ENCODE measurements at regions not wholly inside any gene's neighbourhood (a gene's known extent, or its start where the extent isn't known, plus 50 kb on each side); places are given as distances from the start of the nearest gene placed in this dataset.

DNA sequence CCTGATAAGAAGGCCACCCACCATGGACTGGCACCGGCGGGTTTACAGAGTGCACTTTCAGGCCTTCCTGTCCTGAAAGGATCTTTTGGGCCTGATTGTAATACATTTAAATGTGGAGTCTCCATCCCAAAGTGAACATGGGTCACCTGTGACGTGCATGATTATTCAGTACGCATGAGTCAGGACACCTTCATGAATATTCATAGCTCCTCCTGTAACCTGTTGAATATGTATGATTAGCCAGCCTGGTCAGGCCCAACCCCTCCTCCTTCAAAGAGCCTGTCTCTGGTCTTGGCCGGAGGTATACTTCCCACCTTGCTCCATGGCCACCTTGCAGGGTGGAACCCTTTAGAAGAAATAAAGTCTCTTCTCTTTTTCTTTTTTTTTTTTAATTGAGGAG is 75.9 kb upstream of the NUP50 start:
- POLR2A ChIA-PET, result no interaction called here
- H3K9me3 ChIP-seq, result no peaks in the 10 kb centered on the region
- no peak overlapping the region for H3K4me3 ChIP-seq (ENCODE audit: low read depth in 2 of 2, low read length in 1 of 2)
- no peak overlapping the region for H3K9ac ChIP-seq
- H2AFZ ChIP-seq (ENCODE audit: low read depth), result no peak overlapping the region
- WGBS (ENCODE audit: low lambda C conversion rate), result 82% methylated on average over 5 of the region's 5 CpGs
- H3K36me3 ChIP-seq (replicated peaks in 1 of 2; ENCODE audit: control insufficient read depth in 1 of 2, insufficient read depth in 2 of 2, low read length in 1 of 2), result no peaks in the 10 kb centered on the region
- no peak overlapping the region for H3K4me2 ChIP-seq
- no peaks in the 10 kb centered on the region for H3K9me2 ChIP-seq
- CTCF ChIA-PET, result no interaction called here
- no peaks in the 10 kb centered on the region; the same call in 1 of the 2 replicates for H3K27me3 ChIP-seq (ENCODE audit: insufficient read depth)
- H3K27ac ChIP-seq (ENCODE audit: low read depth in 2 of 2, low read length in 1 of 2), result no peak overlapping the region
- no peaks in the 10 kb centered on the region for H3K79me2 ChIP-seq (ENCODE audit: insufficient read depth)
- H4K20me1 ChIP-seq (ENCODE audit: insufficient read depth), result no peaks in the 10 kb centered on the region; the same call in 1 of the 2 replicates
- H3K4me1 ChIP-seq (ENCODE audit: control insufficient read depth in 1 of 2, insufficient read depth in 2 of 2, low read depth in 1 of 2, low read length in 1 of 2), result 0 out of 4 replicates have a peak, but pooled peaks cover 0 to 8% of the 10 kb centered on the region in 2 experiments
- no peak for DNase-seq
- no peak for TF ChIP-seq GABPA (IDR thresholded peaks at IDR 0.05; ENCODE audit: low read depth)
- TF ChIP-seq MXI1 (IDR thresholded peaks at IDR 0.05; ENCODE audit: low read depth, low read length), result no peak
- TF ChIP-seq, protein P1, sequence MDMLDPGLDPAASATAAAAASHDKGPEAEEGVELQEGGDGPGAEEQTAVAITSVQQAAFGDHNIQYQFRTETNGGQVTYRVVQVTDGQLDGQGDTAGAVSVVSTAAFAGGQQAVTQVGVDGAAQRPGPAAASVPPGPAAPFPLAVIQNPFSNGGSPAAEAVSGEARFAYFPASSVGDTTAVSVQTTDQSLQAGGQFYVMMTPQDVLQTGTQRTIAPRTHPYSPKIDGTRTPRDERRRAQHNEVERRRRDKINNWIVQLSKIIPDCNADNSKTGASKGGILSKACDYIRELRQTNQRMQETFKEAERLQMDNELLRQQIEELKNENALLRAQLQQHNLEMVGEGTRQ (IDR thresholded peaks at IDR 0.05; ENCODE audit: borderline replicate concordance, low read depth, low read length), result no peak
- TF ChIP-seq GATA2 (CRISPR knock-in tag; IDR thresholded peaks at IDR 0.05), result no peak
- H3F3A ChIP-seq (replicated peaks; ENCODE audit: insufficient read depth), result peaks cover 9% of the 10 kb centered on the region

DNA sequence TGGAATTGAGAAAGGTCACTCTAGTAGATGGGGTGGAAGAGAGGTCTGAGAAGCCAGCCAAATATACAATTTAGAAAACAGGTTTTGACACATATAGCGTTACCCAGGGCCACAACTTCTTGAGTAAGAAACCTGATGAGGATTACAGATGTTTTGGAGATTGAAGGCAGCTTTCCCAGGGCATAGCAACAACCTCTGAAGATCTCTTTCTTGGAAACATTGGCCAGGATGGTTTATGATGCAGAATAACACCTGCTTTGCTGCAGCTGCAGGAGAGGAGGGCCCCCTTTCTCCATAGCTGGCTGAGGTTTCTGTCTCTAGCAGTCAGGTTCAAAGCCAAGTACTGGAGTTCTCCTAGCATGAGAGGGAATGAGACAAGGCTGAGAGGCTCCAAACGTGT is 75.1 kb upstream of the NUP50 start:
- Histone ChIP-seq H3K36me3 (replicated peaks in 1 of 2; ENCODE audit: control insufficient read depth in 1 of 2, insufficient read depth in 2 of 2, low read length in 1 of 2) (no peaks in the 10 kb centered on the region), H3K27me3 (ENCODE audit: insufficient read depth) (no peaks in the 10 kb centered on the region; the same call in 1 of the 2 replicates), H3K9me3 (no peaks in the 10 kb centered on the region), H3K4me2 (no peak overlapping the region), H3K27ac (ENCODE audit: low read depth in 2 of 2, low read length in 1 of 2) (no peak overlapping the region), H3K4me1 (ENCODE audit: control insufficient read depth in 1 of 2, insufficient read depth in 2 of 2, low read depth in 1 of 2, low read length in 1 of 2) (0 out of 4 replicates have a peak, but pooled peaks cover 0 to 8% of the 10 kb centered on the region in 2 experiments), H3K9me2 (no peaks in the 10 kb centered on the region), H4K20me1 (ENCODE audit: insufficient read depth) (no peaks in the 10 kb centered on the region; the same call in 1 of the 2 replicates), H2AFZ (ENCODE audit: low read depth) (no peak overlapping the region), H3K9ac (no peak overlapping the region), H3F3A (replicated peaks; ENCODE audit: insufficient read depth) (peaks cover 9% of the 10 kb centered on the region), H3K4me3 (ENCODE audit: low read depth in 2 of 2, low read length in 1 of 2) (no peak overlapping the region), H3K79me2 (ENCODE audit: insufficient read depth) (no peaks in the 10 kb centered on the region)
- POLR2A ChIA-PET, result no interaction called here
- WGBS (ENCODE audit: low lambda C conversion rate), result 31% methylated on average over 2 of the region's 2 CpGs
- TF ChIP-seq CHD2 (IDR thresholded peaks at IDR 0.05; ENCODE audit: low read length, partially characterized antibody) (no peak), FOSL2 (IDR thresholded peaks at IDR 0.05; ENCODE audit: borderline replicate concordance, low read depth) (no peak), YY1 (IDR thresholded peaks at IDR 0.05; ENCODE audit: low read depth) (no peak), JUND (IDR thresholded peaks at IDR 0.05) (no peak), RXRA (IDR thresholded peaks at IDR 0.05; ENCODE audit: borderline replicate concordance, low read depth) (no peak), GATA2 (CRISPR knock-in tag; IDR thresholded peaks at IDR 0.05) (no peak), POLR2AphosphoS5 (IDR thresholded peaks at IDR 0.05; ENCODE audit: low read depth, low read length) (no peak), RAD21 (IDR thresholded peaks at IDR 0.05; ENCODE audit: low read length) (no peak), RFX5 (IDR thresholded peaks at IDR 0.05; ENCODE audit: low read length) (no peak), TEAD4 (IDR thresholded peaks at IDR 0.05; ENCODE audit: borderline replicate concordance, insufficient read depth) (no peak), GABPA (IDR thresholded peaks at IDR 0.05; ENCODE audit: low read depth) (no peak), TAF1 (IDR thresholded peaks at IDR 0.05; ENCODE audit: borderline replicate concordance, low read depth, low read length) (no peak), EP300 (IDR thresholded peaks at IDR 0.05; ENCODE audit: borderline replicate concordance in 1 of 2, low read depth in 1 of 2, low read length in 1 of 2) (no peak), NRF1 (IDR thresholded peaks at IDR 0.05; ENCODE audit: low read depth, low read length) (no peak)
- TF ChIP-seq, protein P1 (IDR thresholded peaks at IDR 0.05; ENCODE audit: borderline replicate concordance, low read depth, low read length), result no peak
- TF ChIP-seq, protein P2, sequence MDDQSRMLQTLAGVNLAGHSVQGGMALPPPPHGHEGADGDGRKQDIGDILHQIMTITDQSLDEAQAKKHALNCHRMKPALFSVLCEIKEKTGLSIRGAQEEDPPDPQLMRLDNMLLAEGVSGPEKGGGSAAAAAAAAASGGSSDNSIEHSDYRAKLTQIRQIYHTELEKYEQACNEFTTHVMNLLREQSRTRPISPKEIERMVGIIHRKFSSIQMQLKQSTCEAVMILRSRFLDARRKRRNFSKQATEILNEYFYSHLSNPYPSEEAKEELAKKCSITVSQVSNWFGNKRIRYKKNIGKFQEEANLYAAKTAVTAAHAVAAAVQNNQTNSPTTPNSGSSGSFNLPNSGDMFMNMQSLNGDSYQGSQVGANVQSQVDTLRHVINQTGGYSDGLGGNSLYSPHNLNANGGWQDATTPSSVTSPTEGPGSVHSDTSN (IDR thresholded peaks at IDR 0.05), result no peak
- TF ChIP-seq, protein P3, sequence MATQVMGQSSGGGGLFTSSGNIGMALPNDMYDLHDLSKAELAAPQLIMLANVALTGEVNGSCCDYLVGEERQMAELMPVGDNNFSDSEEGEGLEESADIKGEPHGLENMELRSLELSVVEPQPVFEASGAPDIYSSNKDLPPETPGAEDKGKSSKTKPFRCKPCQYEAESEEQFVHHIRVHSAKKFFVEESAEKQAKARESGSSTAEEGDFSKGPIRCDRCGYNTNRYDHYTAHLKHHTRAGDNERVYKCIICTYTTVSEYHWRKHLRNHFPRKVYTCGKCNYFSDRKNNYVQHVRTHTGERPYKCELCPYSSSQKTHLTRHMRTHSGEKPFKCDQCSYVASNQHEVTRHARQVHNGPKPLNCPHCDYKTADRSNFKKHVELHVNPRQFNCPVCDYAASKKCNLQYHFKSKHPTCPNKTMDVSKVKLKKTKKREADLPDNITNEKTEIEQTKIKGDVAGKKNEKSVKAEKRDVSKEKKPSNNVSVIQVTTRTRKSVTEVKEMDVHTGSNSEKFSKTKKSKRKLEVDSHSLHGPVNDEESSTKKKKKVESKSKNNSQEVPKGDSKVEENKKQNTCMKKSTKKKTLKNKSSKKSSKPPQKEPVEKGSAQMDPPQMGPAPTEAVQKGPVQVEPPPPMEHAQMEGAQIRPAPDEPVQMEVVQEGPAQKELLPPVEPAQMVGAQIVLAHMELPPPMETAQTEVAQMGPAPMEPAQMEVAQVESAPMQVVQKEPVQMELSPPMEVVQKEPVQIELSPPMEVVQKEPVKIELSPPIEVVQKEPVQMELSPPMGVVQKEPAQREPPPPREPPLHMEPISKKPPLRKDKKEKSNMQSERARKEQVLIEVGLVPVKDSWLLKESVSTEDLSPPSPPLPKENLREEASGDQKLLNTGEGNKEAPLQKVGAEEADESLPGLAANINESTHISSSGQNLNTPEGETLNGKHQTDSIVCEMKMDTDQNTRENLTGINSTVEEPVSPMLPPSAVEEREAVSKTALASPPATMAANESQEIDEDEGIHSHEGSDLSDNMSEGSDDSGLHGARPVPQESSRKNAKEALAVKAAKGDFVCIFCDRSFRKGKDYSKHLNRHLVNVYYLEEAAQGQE (IDR thresholded peaks at IDR 0.05; ENCODE audit: low read depth, low read length), result no peak
- no peak for DNase-seq
- CTCF ChIA-PET, result interaction anchor here (0.6 to 1.2 kb wide), 2 partner anchors 13 to 944 kb away, joined by 3 read pairs; no protein-coding TSS in a partner anchor

Measured in SK-N-SH (cell line).